Ishikawa (cell line): ENCODE measurements at regions not wholly inside any gene's neighbourhood (a gene's known extent, or its start where the extent isn't known, plus 50 kb on each side); places are given as distances from the start of the nearest gene placed in this dataset.

Experiments
- CEBPB ChIP-seq: IDR thresholded peaks from 2 replicates; pipeline ENCODE4 v1.6.1; 2012
- CREB1 ChIP-seq: IDR thresholded peaks from 2 replicates; pipeline ENCODE4 v1.6.1; 2012; ENCODE audit warnings: low read depth
- EGR1 ChIP-seq: IDR thresholded peaks from 2 replicates; pipeline ENCODE4 v1.6.1; 2012
- EP300 ChIP-seq: IDR thresholded peaks from 2 replicates; pipeline ENCODE4 v1.6.1; 2012; ENCODE audit warnings: borderline replicate concordance
- FOXM1 ChIP-seq: IDR thresholded peaks from 2 replicates; pipeline ENCODE4 v1.6.1; 2012; ENCODE audit warnings: low read depth, borderline replicate concordance
- NFIC ChIP-seq: IDR thresholded peaks from 2 replicates; pipeline ENCODE4 v1.6.1; 2012
- RAD21 ChIP-seq: IDR thresholded peaks from 2 replicates; pipeline ENCODE4 v1.6.1; 2012; ENCODE audit warnings: low read depth
- TAF1 ChIP-seq: IDR thresholded peaks from 2 replicates; pipeline ENCODE4 v1.6.1; 2012; ENCODE audit warnings: low read depth, mild to moderate bottlenecking
- TCF12 ChIP-seq: IDR thresholded peaks from 2 replicates; pipeline ENCODE4 v1.6.1; 2012; ENCODE audit warnings: low read depth
- TEAD4 ChIP-seq: IDR thresholded peaks from 2 replicates; pipeline ENCODE4 v1.6.1; 2012
- YY1 ChIP-seq: IDR thresholded peaks from 2 replicates; pipeline ENCODE4 v1.6.1; 2012; ENCODE audit warnings: low read depth
- ZBTB7A ChIP-seq: IDR thresholded peaks from 2 replicates; pipeline ENCODE4 v1.6.1; 2012; ENCODE audit warnings: low read depth
- TF ChIP-seq, protein P1 (sequence below): IDR thresholded peaks from 2 replicates; pipeline ENCODE4 v1.6.1; 2012
- TF ChIP-seq, protein P2 (sequence below): IDR thresholded peaks from 2 replicates; pipeline ENCODE4 v1.6.1; 2012; ENCODE audit warnings: low read depth, mild to moderate bottlenecking
- TF ChIP-seq, protein P3 (sequence below): IDR thresholded peaks from 2 replicates; pipeline ENCODE4 v1.6.1; 2012

DNA sequence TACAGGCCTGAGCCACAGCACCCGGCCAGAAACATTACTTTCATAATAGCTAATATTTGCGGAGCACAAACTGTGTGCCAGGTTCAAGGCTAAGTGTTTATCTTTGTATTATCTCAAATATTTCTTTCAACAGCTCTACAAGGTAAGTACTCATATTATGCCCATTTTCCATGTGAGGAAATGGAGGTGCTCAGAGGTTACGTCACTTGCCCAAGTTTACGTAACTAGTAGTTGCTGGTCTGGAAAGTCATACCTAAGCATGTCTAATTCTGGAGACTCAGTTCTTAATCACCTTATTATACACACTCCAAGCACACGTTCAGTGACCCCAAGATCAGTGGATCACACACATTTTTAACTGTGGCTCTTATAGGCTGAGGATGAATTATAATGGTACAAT is 177.5 kb downstream of the OXSM start:
- TF ChIP-seq RAD21 (no peak), CEBPB (no peak), FOXM1 (no peak), TAF1 (no peak), YY1 (no peak), TCF12 (no peak), EGR1 (no peak), ZBTB7A (no peak), CREB1 (no peak)
- TF ChIP-seq, protein P1, sequence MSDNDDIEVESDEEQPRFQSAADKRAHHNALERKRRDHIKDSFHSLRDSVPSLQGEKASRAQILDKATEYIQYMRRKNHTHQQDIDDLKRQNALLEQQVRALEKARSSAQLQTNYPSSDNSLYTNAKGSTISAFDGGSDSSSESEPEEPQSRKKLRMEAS, result no peak
- TF ChIP-seq, protein P2, sequence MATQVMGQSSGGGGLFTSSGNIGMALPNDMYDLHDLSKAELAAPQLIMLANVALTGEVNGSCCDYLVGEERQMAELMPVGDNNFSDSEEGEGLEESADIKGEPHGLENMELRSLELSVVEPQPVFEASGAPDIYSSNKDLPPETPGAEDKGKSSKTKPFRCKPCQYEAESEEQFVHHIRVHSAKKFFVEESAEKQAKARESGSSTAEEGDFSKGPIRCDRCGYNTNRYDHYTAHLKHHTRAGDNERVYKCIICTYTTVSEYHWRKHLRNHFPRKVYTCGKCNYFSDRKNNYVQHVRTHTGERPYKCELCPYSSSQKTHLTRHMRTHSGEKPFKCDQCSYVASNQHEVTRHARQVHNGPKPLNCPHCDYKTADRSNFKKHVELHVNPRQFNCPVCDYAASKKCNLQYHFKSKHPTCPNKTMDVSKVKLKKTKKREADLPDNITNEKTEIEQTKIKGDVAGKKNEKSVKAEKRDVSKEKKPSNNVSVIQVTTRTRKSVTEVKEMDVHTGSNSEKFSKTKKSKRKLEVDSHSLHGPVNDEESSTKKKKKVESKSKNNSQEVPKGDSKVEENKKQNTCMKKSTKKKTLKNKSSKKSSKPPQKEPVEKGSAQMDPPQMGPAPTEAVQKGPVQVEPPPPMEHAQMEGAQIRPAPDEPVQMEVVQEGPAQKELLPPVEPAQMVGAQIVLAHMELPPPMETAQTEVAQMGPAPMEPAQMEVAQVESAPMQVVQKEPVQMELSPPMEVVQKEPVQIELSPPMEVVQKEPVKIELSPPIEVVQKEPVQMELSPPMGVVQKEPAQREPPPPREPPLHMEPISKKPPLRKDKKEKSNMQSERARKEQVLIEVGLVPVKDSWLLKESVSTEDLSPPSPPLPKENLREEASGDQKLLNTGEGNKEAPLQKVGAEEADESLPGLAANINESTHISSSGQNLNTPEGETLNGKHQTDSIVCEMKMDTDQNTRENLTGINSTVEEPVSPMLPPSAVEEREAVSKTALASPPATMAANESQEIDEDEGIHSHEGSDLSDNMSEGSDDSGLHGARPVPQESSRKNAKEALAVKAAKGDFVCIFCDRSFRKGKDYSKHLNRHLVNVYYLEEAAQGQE, result no peak

DNA sequence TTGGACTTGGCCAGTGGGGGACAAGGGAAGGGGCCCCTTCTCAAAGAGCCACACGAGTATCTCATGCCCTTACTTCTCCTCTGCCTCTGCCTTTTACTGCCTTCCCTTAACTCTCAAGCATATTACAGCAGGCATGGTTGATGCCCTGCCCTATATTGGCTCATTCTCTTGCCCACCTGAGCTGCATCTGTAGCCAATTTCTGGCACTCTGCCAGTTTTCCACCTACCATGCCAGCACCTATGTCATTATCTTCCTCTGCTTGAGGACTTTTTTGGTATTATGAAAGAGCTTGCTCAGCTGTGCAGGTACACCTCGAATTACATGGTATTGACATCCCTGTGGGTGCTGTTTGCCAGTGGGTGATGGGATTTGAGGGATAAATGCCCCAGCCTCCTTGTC is 181.8 kb downstream of the OXSM start:
- TF ChIP-seq TAF1 (no peak), ZBTB7A (no peak), FOXM1 (no peak), RAD21 (no peak), CREB1 (no peak), TCF12 (no peak), CEBPB (no peak), TEAD4 (no peak), EP300 (no peak), NFIC (no peak), YY1 (no peak), EGR1 (no peak)
- TF ChIP-seq, protein P3, sequence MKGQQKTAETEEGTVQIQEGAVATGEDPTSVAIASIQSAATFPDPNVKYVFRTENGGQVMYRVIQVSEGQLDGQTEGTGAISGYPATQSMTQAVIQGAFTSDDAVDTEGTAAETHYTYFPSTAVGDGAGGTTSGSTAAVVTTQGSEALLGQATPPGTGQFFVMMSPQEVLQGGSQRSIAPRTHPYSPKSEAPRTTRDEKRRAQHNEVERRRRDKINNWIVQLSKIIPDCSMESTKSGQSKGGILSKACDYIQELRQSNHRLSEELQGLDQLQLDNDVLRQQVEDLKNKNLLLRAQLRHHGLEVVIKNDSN, result no peak
- TF ChIP-seq, protein P1, result no peak
- TF ChIP-seq, protein P2, result no peak

DNA sequence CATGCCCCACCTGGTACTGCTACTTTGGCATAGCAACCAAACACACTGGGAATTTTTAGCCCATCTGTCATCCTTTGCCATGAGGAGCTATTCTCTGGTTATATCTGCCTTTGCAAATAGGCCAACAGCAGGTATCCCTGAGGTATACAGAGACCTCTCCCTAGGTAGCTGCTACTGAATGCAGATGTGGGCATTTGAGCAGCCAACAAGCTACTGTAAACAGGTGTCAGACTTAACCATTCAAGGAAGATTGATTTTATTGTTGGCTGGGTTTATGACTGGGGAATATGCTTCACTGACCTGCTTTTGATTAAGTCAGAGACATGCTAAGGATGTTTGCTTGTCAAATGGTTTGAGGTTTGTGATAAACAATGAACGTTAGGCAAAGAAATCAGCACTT is 183.2 kb downstream of the OXSM start:
- TF ChIP-seq TAF1 (no peak), FOXM1 (no peak), ZBTB7A (no peak), TCF12 (no peak), TEAD4 (no peak), YY1 (no peak), RAD21 (no peak), NFIC (no peak), CEBPB (no peak), CREB1 (no peak), EP300 (no peak), EGR1 (no peak)
- TF ChIP-seq, protein P3, result no peak
- TF ChIP-seq, protein P2, result no peak
- TF ChIP-seq, protein P1, result no peak

DNA sequence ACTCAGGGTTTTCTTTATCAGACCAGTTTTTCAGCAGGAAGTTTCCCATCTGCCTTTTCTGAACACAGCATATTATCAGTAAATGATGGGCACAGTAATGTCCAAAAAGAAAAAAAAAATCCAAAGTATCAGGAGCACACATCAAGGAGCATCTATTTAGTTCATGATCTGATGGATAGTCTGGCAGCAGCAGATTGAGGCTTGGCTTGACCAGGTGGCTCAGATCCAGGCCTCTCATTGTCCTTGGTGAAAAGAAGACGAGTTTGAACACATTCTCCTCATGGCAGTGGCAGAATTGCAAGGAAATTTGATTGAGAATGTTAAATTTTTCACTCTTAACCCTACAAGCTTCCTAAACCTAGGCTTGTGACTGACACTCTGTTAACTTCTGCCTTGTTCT is 192.9 kb downstream of the OXSM start:
- no peak for TF ChIP-seq CREB1

DNA sequence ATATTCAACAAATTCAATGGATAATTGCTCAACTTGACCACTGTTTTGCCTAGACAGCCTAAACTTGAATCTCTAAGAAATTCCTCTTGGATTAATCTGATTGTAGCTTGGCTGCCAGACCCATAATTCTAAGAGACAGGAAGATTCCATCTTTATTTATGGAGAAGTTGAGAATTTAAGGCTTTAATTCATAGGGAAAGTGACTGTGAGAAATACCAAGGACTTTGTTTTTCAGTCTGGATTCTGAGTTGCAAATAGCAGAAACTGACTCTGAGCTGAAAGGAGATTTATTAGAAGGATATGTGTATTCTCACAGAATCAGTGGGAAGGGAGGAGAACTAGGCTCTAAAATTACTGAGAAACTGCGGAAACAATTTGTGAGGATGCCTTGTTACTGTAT is 195.7 kb downstream of the OXSM start:
- no peak for TF ChIP-seq TCF12
- no peak for TF ChIP-seq YY1
- no peak for TF ChIP-seq TEAD4
- no peak for TF ChIP-seq ZBTB7A
- TF ChIP-seq, protein P2, result no peak
- TF ChIP-seq EP300, result no peak
- no peak for TF ChIP-seq TAF1
- no peak for TF ChIP-seq FOXM1
- TF ChIP-seq, protein P1, result no peak
- TF ChIP-seq, protein P3, result no peak
- TF ChIP-seq CEBPB, result no peak
- TF ChIP-seq NFIC, result no peak
- TF ChIP-seq RAD21, result no peak
